Spinal cord (tissue), 9 donors: ENCODE measurements at regions not wholly inside any gene's neighbourhood (a gene's known extent, or its start where the extent isn't known, plus 50 kb on each side); places are given as distances from the start of the nearest gene placed in this dataset.

Experiments used
- DNase-seq, 6 donors: peaks; one replicate each; pipeline versions ENCODE4 v3.0.0 to v3.0.0-alpha.2; 2013 to 2015; ENCODE audit warnings: low spot score in 6 of 6, low read depth in 4 of 6
- H3K27ac ChIP-seq: one replicate; pipeline ENCODE4 v1.5.1; 2013; ENCODE audit warnings: low read depth, low read length, control low read depth
- H3K27me3 ChIP-seq: one replicate; pipeline ENCODE4 v1.6.1; 2013; ENCODE audit warnings: low read length; ENCODE audit not compliant: control insufficient read depth, insufficient read depth
- H3K36me3 ChIP-seq: one replicate; pipeline ENCODE4 v1.6.1; 2013; ENCODE audit warnings: low read length; ENCODE audit not compliant: control insufficient read depth, insufficient read depth
- H3K4me1 ChIP-seq: one replicate; pipeline ENCODE4 v1.6.1; 2013; ENCODE audit warnings: low read length; ENCODE audit not compliant: control insufficient read depth, insufficient read depth
- H3K4me3 ChIP-seq: one replicate; pipeline ENCODE4 v1.5.1; 2013; ENCODE audit warnings: low read depth, low read length, control low read depth
- H3K9me3 ChIP-seq: one replicate; pipeline ENCODE4 v1.6.1; 2013; ENCODE audit warnings: low read length; ENCODE audit not compliant: control insufficient read depth, insufficient read depth
- WGBS: methylation state at CpG from one replicate; pipeline ENCODE4 v1.1.5; 2013; ENCODE audit warnings: missing lambda C conversion rate; ENCODE audit not compliant: insufficient coverage; 5-methylcytosine and 5-hydroxymethylcytosine counted together
- donor health status: healthy.

GRCh38 chr1:37243368-37244082 lies 209.2 kb upstream of the GRIK3 start:
- peaks cover 10% of the 10 kb centered on the region for H3K4me1 ChIP-seq
- H3K9me3 ChIP-seq = no peaks in the 10 kb centered on the region
- no peaks in the 10 kb centered on the region for H3K36me3 ChIP-seq
- 72% methylated on average over 7 of the region's 12 CpGs for WGBS
- DNase-seq = no peak
- no peak overlapping the region for H3K27ac ChIP-seq
- no peak overlapping the region for H3K4me3 ChIP-seq
- peaks cover 8% of the 10 kb centered on the region for H3K27me3 ChIP-seq

- no peak for DNase-seq
- peaks cover 8% of the 10 kb centered on the region for H3K27me3 ChIP-seq
- H3K4me1 ChIP-seq = peaks cover 10% of the 10 kb centered on the region
- no peak overlapping the region for H3K27ac ChIP-seq
- no peaks in the 10 kb centered on the region for H3K9me3 ChIP-seq
- no peaks in the 10 kb centered on the region for H3K36me3 ChIP-seq
- no peak overlapping the region for H3K4me3 ChIP-seq
- 92% methylated on average over 6 of the region's 6 CpGs for WGBS
Observed at GRCh38 chr1:37244083-37244480, 209.8 kb upstream of the GRIK3 start.

GRCh38 chr1:37244815-37245214 lies 210.5 kb upstream of the GRIK3 start:
- Histone ChIP-seq H3K27me3 (peaks cover 12% of the 10 kb centered on the region), H3K27ac (no peak overlapping the region), H3K36me3 (no peaks in the 10 kb centered on the region), H3K4me1 (peaks cover 10% of the 10 kb centered on the region), H3K4me3 (no peak overlapping the region), H3K9me3 (no peaks in the 10 kb centered on the region)
- no peak for DNase-seq
- 65% methylated on average over 2 of the region's 3 CpGs for WGBS

- H3K27me3 ChIP-seq = peaks cover 6% of the 10 kb centered on the region
- no peak for DNase-seq
- no peaks in the 10 kb centered on the region for H3K36me3 ChIP-seq
- no peaks in the 10 kb centered on the region for H3K9me3 ChIP-seq
- no peak overlapping the region for H3K27ac ChIP-seq
- no peak overlapping the region for H3K4me3 ChIP-seq
- H3K4me1 ChIP-seq = no peaks in the 10 kb centered on the region
- 61% methylated on average over 5 of the region's 6 CpGs for WGBS
Observed at GRCh38 chr1:37246631-37247030, 212.3 kb upstream of the GRIK3 start.

- peaks cover 7% of the 10 kb centered on the region for H3K4me1 ChIP-seq
- H3K27me3 ChIP-seq = peaks cover 18% of the 10 kb centered on the region
- no peaks in the 10 kb centered on the region for H3K9me3 ChIP-seq
- no peak overlapping the region for H3K27ac ChIP-seq
- DNase-seq = no peak
- H3K4me3 ChIP-seq = no peak overlapping the region
- no peaks in the 10 kb centered on the region for H3K36me3 ChIP-seq
- 50% methylated on average over 4 of the region's 4 CpGs for WGBS
Observed at GRCh38 chr1:37250371-37250770, 216.1 kb upstream of the GRIK3 start.

- 21% methylated on average over 15 of the region's 24 CpGs for WGBS
Observed at GRCh38 chr1:37255136-37255795, 219.1 kb upstream of the ZC3H12A start.

GRCh38 chr1:37255868-37256267 lies 218.5 kb upstream of the ZC3H12A start:
- H3K4me1 ChIP-seq = peaks cover 21% of the 10 kb centered on the region
- no peak overlapping the region for H3K27ac ChIP-seq
- no peaks in the 10 kb centered on the region for H3K36me3 ChIP-seq
- 15% methylated on average over 4 of the region's 5 CpGs for WGBS
- H3K4me3 ChIP-seq = no peak overlapping the region
- H3K27me3 ChIP-seq = peaks cover 16% of the 10 kb centered on the region
- H3K9me3 ChIP-seq = no peaks in the 10 kb centered on the region
- DNase-seq = no peak

More at GRCh38 chr1:37255136-37255795, 219.1 kb upstream of the ZC3H12A start:
- DNase-seq = peak; percentile 38 to 94 (median 59)
- H3K27ac ChIP-seq = no peak overlapping the region
- peaks cover 21% of the 10 kb centered on the region for H3K4me1 ChIP-seq
- H3K4me3 ChIP-seq = no peak overlapping the region
- no peaks in the 10 kb centered on the region for H3K9me3 ChIP-seq
- H3K27me3 ChIP-seq = peaks cover 14% of the 10 kb centered on the region
- H3K36me3 ChIP-seq = no peaks in the 10 kb centered on the region

GRCh38 chr1:37257646-37258045 lies 216.7 kb upstream of the ZC3H12A start:
- H3K27me3 ChIP-seq = peaks cover 13% of the 10 kb centered on the region
- H3K36me3 ChIP-seq = no peaks in the 10 kb centered on the region
- no peaks in the 10 kb centered on the region for H3K9me3 ChIP-seq

GRCh38 chr1:37258068-37258467 lies 216.3 kb upstream of the ZC3H12A start:
- no peaks in the 10 kb centered on the region for H3K36me3 ChIP-seq
- H3K27me3 ChIP-seq = peaks cover 13% of the 10 kb centered on the region
- H3K4me1 ChIP-seq = peaks cover 21% of the 10 kb centered on the region
- H3K9me3 ChIP-seq = no peaks in the 10 kb centered on the region
- no peak overlapping the region for H3K4me3 ChIP-seq
- no peak overlapping the region for H3K27ac ChIP-seq
- peak in 1 of 6 donors; percentile 33 for DNase-seq
- 22% methylated on average over 4 of the region's 6 CpGs for WGBS

More at GRCh38 chr1:37257646-37258045, 216.7 kb upstream of the ZC3H12A start:
- no peak overlapping the region for H3K4me3 ChIP-seq
- H3K4me1 ChIP-seq = peaks cover 21% of the 10 kb centered on the region
- DNase-seq = no peak
- H3K27ac ChIP-seq = no peak overlapping the region

GRCh38 chr1:37259019-37259418 lies 215.4 kb upstream of the ZC3H12A start:
- no peak overlapping the region for H3K27ac ChIP-seq
- no peaks in the 10 kb centered on the region for H3K36me3 ChIP-seq
- DNase-seq = no peak
- H3K4me3 ChIP-seq = no peak overlapping the region
- 32% methylated on average over 2 of the region's 2 CpGs for WGBS
- H3K9me3 ChIP-seq = no peaks in the 10 kb centered on the region
- peaks cover 11% of the 10 kb centered on the region for H3K27me3 ChIP-seq
- peaks cover 21% of the 10 kb centered on the region for H3K4me1 ChIP-seq
